DND-41 (cell line): ENCODE measurements at regions not wholly inside any gene's neighbourhood (a gene's known extent, or its start where the extent isn't known, plus 50 kb on each side); places are given as distances from the start of the nearest gene placed in this dataset.

Experiments used
- ATAC-seq: fragments of 200-7000 bp; cut with Tn5 transposase; 3 replicates; pipeline ENCODE4 v1.9.1; 2021; ENCODE audit warnings: low read depth; ENCODE audit not compliant: insufficient read depth
- DNase-seq: peaks from one replicate; pipeline ENCODE4 v3.0.0-alpha.2; 2020
- H2AFZ ChIP-seq: 2 replicates; pipeline ENCODE4 v1.6.0; 2012; ENCODE audit warnings: low read depth, low read length
- H3K27ac ChIP-seq: 2 replicates; pipeline ENCODE4 v1.5.1; 2012; ENCODE audit warnings: low read length, inconsistent platforms
- H3K27me3 ChIP-seq: fragments of 200-600 bp; sonication (generic); 2 replicates; pipeline ENCODE4 v1.6.0; 2012; ENCODE audit warnings: low read length, mild to moderate bottlenecking, inconsistent platforms; ENCODE audit not compliant: insufficient read depth, poor library complexity
- H3K36me3 ChIP-seq: 2 replicates; pipeline ENCODE4 v1.5.1; 2012; ENCODE audit warnings: low read length, inconsistent platforms; ENCODE audit not compliant: insufficient read depth
- H3K4me1 ChIP-seq: 2 replicates; pipeline ENCODE4 v1.5.1; 2012; ENCODE audit warnings: mild to moderate bottlenecking, low read length; ENCODE audit not compliant: insufficient read depth
- H3K4me2 ChIP-seq: 2 replicates; pipeline ENCODE4 v1.6.0; 2012; ENCODE audit warnings: mild to moderate bottlenecking, moderate library complexity, low read length, inconsistent platforms; ENCODE audit not compliant: insufficient read depth
- H3K4me3 ChIP-seq, 2 experiments: fragments of 200-600 bp in 1 of 2; shearing (Covaris generic) in 1 of 2; 2 replicates each; pipeline ENCODE4 v1.5.1; 2012 to 2016; ENCODE audit warnings: inconsistent platforms in 2 of 2, low read length in 2 of 2, mild to moderate bottlenecking in 2 of 2, low read depth in 1 of 2, moderate library complexity in 1 of 2
- H3K79me2 ChIP-seq: 2 replicates; pipeline ENCODE4 v1.6.0; 2012; ENCODE audit warnings: low read length, inconsistent platforms; ENCODE audit not compliant: insufficient read depth
- H3K9ac ChIP-seq: 2 replicates; pipeline ENCODE4 v1.6.0; 2012; ENCODE audit warnings: low read depth, mild to moderate bottlenecking, inconsistent platforms, low read length, moderate library complexity
- H3K9me3 ChIP-seq: 2 replicates; pipeline ENCODE4 v1.5.1; 2012; ENCODE audit warnings: low read length, moderate library complexity, mild to moderate bottlenecking, inconsistent platforms; ENCODE audit not compliant: insufficient read depth, severe bottlenecking
- H4K20me1 ChIP-seq: 2 replicates; pipeline ENCODE4 v1.6.0; 2012; ENCODE audit warnings: low read length; ENCODE audit not compliant: insufficient read depth
- CTCF ChIP-seq: IDR thresholded peaks from 2 replicates; pipeline ENCODE4 v1.5.1; 2012; ENCODE audit warnings: borderline replicate concordance, low read length, moderate library complexity, mild to moderate bottlenecking; ENCODE audit not compliant: poor library complexity, severe bottlenecking; ENCODE audit errors: extremely low read depth
- EZH2 ChIP-seq: IDR thresholded peaks from 3 replicates; pipeline ENCODE4 v1.6.1; 2012; ENCODE audit warnings: borderline replicate concordance, low read depth, mild to moderate bottlenecking, moderate library complexity, low read length, inconsistent platforms; ENCODE audit not compliant: severe bottlenecking

GRCh38 chr6:113281014-113281413, 576.1 kb upstream of the MARCKS start:
- H3K27ac ChIP-seq, result no peak overlapping the region

GRCh38 chr6:113281431-113281830, 575.7 kb upstream of the MARCKS start:
- no peak overlapping the region for H3K27ac ChIP-seq
- no peaks in the 10 kb centered on the region for H3K4me1 ChIP-seq
- H4K20me1 ChIP-seq, result no peaks in the 10 kb centered on the region
- H3K9me3 ChIP-seq, result no peaks in the 10 kb centered on the region
- H3K27me3 ChIP-seq, result no peaks in the 10 kb centered on the region
- no peak overlapping the region for H3K4me2 ChIP-seq
- no peak for ATAC-seq
- H3K9ac ChIP-seq, result no peak overlapping the region
- no peak overlapping the region for H3K4me3 ChIP-seq
- no peaks in the 10 kb centered on the region for H3K36me3 ChIP-seq
- TF ChIP-seq EZH2, result no peak
- no peak for TF ChIP-seq CTCF
- no peaks in the 10 kb centered on the region for H3K79me2 ChIP-seq
- no peak overlapping the region for H2AFZ ChIP-seq
- DNase-seq, result no peak

More at GRCh38 chr6:113281014-113281413, 576.1 kb upstream of the MARCKS start:
- Histone ChIP-seq H3K79me2 (no peaks in the 10 kb centered on the region), H2AFZ (no peak overlapping the region), H3K9me3 (no peaks in the 10 kb centered on the region), H4K20me1 (no peaks in the 10 kb centered on the region), H3K36me3 (no peaks in the 10 kb centered on the region), H3K4me2 (no peak overlapping the region), H3K9ac (no peak overlapping the region), H3K4me3 (no peak overlapping the region), H3K27me3 (no peaks in the 10 kb centered on the region), H3K4me1 (no peaks in the 10 kb centered on the region)
- DNase-seq (no peak), ATAC-seq (no peak)
- TF ChIP-seq EZH2 (no peak), CTCF (no peak)

- H4K20me1 ChIP-seq, result no peaks in the 10 kb centered on the region
- no peaks in the 10 kb centered on the region for H3K4me1 ChIP-seq
- no peaks in the 10 kb centered on the region for H3K36me3 ChIP-seq
- no peaks in the 10 kb centered on the region for H3K79me2 ChIP-seq
- no peaks in the 10 kb centered on the region for H3K9me3 ChIP-seq
- no peak overlapping the region for H3K4me2 ChIP-seq
- no peak overlapping the region for H3K9ac ChIP-seq
- TF ChIP-seq CTCF (no peak), EZH2 (no peak)
- no peak for DNase-seq
- no peak overlapping the region for H3K27ac ChIP-seq
- no peak overlapping the region for H3K4me3 ChIP-seq
- H2AFZ ChIP-seq, result no peak overlapping the region
- H3K27me3 ChIP-seq, result no peaks in the 10 kb centered on the region
- no peak for ATAC-seq
These were observed 569.7 kb upstream of the MARCKS start for GRCh38 chr6:113287396-113287795.

GRCh38 chr6:113288409-113288808, 568.7 kb upstream of the MARCKS start:
- H3K79me2 ChIP-seq, result no peaks in the 10 kb centered on the region
- H2AFZ ChIP-seq, result no peak overlapping the region
- no peak overlapping the region for H3K27ac ChIP-seq
- no peaks in the 10 kb centered on the region for H4K20me1 ChIP-seq
- DNase-seq (no peak), ATAC-seq (no peak)
- no peaks in the 10 kb centered on the region for H3K27me3 ChIP-seq
- H3K9ac ChIP-seq, result no peak overlapping the region
- no peak overlapping the region for H3K4me3 ChIP-seq
- no peaks in the 10 kb centered on the region for H3K4me1 ChIP-seq
- no peaks in the 10 kb centered on the region for H3K36me3 ChIP-seq
- TF ChIP-seq EZH2 (no peak), CTCF (no peak)
- no peak overlapping the region for H3K4me2 ChIP-seq
- H3K9me3 ChIP-seq, result no peaks in the 10 kb centered on the region
